Effector memory CD8-positive, alpha-beta T cell (primary cell): ENCODE measurements at regions not wholly inside any gene's neighbourhood (a gene's known extent, or its start where the extent isn't known, plus 50 kb on each side); places are given as distances from the start of the nearest gene placed in this dataset.

ENCODE experiments used
- ATAC-seq: fragments of 150-1000 bp; cut with Tn5 transposase; replicated peaks from 2 replicates; pipeline ENCODE4 v1.10.0; 2021; ENCODE audit warnings: mild to moderate bottlenecking, moderate library complexity
- DNase-seq, 3 experiments: peaks; one replicate each; pipeline ENCODE4 v3.0.0; 2021
- H3K27ac Mint-ChIP-seq, 2 donors: one replicate each; pipeline ENCODE4 v1.8.0; 2022; ENCODE audit warnings: mild to moderate bottlenecking in 2 of 2, mixed read lengths in 2 of 2, moderate library complexity in 2 of 2
- H3K27me3 Mint-ChIP-seq, 2 donors: one replicate each; pipeline ENCODE4 v1.8.0; 2022; ENCODE audit warnings: mixed read lengths in 2 of 2
- H3K36me3 Mint-ChIP-seq: one replicate; pipeline ENCODE4 v1.8.0; 2022; ENCODE audit warnings: mild to moderate bottlenecking, moderate library complexity, mixed read lengths; ENCODE audit not compliant: insufficient read depth
- H3K4me1 Mint-ChIP-seq, 2 donors: one replicate each; pipeline ENCODE4 v1.8.0; 2022; ENCODE audit warnings: low read depth in 2 of 2, mixed read lengths in 2 of 2
- H3K4me3 Mint-ChIP-seq, 2 donors: one replicate each; pipeline ENCODE4 v1.8.0; 2022; ENCODE audit warnings: mild to moderate bottlenecking in 2 of 2, mixed read lengths in 2 of 2, moderate library complexity in 2 of 2
- H3K9me3 Mint-ChIP-seq, 2 donors: one replicate each; pipeline ENCODE4 v1.8.0; 2022; ENCODE audit warnings: mixed read lengths in 2 of 2

DNA sequence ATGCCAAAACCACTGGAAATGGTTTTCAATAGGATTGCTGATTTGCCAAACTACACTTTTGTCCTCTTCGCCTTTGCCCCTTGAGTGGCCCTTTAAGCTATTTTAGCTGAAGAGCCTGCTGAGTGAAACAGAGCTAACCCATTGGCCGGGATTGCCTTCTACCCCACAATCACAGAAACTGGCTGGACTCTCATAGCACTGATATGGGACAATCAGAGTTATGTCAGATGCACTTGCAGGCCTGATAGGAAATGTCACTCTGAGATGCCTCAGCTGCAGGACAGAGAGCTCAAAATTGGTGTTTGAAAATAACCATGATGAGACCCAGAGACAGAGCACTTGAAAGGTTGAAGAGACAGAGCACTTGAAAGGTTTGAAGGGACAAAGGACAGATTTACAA, 354.4 kb downstream of the BRINP2 start:
- no peak for ATAC-seq
- H3K27ac Mint-ChIP-seq: no peak overlapping the region
- H3K36me3 Mint-ChIP-seq: no peaks in the 10 kb centered on the region
- no peak for DNase-seq
- no peak overlapping the region for H3K4me3 Mint-ChIP-seq
- peaks cover 11 to 13% of the 10 kb centered on the region in 2 donors for H3K9me3 Mint-ChIP-seq
- H3K27me3 Mint-ChIP-seq: no peaks in the 10 kb centered on the region
- H3K4me1 Mint-ChIP-seq: no peaks in the 10 kb centered on the region

DNA sequence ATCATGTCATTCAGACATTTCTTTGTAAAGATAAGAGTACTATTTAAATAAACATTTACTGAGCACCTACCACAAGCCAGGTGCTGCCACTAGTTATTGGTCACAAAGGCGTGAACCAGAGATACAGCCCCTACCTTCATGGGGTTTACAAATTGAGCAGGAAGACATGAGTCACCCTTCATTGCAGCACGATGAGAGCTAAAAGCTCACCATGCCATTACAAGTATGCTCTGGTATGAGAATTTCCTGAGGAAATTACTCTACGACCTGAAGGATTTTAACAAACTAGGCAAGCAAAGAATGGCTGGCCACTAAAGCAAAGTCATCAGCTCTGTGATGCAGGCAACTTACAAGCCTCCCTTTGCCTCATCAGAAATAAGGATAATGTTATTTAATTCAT, 346.8 kb downstream of the BRINP2 start:
- Mint-ChIP-seq H3K4me3 (no peak overlapping the region), H3K27ac (no peak overlapping the region), H3K9me3 (peaks cover 13 to 18% of the 10 kb centered on the region in 2 donors), H3K27me3 (no peaks in the 10 kb centered on the region), H3K36me3 (no peaks in the 10 kb centered on the region), H3K4me1 (no peaks in the 10 kb centered on the region)
- ATAC-seq: no peak
- no peak for DNase-seq

DNA sequence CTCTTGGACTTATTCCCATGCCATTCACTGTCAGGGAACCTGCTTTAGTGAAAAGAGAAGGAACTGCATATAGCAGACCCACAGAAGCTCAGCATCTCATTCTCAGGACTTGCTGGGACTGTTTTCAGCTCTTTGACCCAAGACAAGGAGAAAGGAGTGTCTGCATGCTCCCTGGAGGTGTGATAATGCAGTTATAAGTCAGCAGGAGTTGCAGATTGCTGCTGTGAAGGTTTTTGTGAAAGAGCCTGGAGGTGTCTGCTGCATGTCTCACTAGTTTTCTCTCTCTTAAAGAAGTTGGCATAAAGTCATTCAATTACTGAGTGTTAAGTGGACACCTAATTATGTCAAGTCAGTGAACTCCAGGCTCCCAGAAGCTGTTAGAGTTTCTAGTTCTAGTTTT, 343.4 kb downstream of the BRINP2 start:
- Mint-ChIP-seq H3K27me3 (no peaks in the 10 kb centered on the region), H3K9me3 (peaks cover 6 to 11% of the 10 kb centered on the region in 2 donors), H3K4me1 (no peaks in the 10 kb centered on the region), H3K36me3 (no peaks in the 10 kb centered on the region), H3K4me3 (no peak overlapping the region), H3K27ac (no peak overlapping the region)
- DNase-seq (no peak), ATAC-seq (no peak)

DNA sequence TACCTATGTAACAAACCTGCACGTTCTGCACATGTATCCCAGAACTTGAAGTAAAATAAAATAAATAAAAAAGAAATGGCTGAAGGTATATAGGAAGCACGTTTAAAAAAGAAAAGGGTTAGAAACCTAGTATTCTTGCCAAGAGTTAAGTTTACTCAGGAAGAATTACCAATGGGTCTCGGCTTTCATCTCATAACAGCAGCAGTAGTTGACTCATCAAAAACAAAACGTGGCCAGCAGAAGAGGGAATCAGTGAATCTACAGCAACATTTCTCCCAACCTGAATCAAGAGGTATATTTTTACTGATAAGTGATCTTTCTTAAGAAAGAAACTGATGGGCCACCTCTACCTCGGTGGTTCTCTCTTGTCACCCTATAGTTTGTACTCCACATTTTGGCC, 340.3 kb downstream of the BRINP2 start:
- no peak for ATAC-seq
- H3K27ac Mint-ChIP-seq: no peak overlapping the region

DNA sequence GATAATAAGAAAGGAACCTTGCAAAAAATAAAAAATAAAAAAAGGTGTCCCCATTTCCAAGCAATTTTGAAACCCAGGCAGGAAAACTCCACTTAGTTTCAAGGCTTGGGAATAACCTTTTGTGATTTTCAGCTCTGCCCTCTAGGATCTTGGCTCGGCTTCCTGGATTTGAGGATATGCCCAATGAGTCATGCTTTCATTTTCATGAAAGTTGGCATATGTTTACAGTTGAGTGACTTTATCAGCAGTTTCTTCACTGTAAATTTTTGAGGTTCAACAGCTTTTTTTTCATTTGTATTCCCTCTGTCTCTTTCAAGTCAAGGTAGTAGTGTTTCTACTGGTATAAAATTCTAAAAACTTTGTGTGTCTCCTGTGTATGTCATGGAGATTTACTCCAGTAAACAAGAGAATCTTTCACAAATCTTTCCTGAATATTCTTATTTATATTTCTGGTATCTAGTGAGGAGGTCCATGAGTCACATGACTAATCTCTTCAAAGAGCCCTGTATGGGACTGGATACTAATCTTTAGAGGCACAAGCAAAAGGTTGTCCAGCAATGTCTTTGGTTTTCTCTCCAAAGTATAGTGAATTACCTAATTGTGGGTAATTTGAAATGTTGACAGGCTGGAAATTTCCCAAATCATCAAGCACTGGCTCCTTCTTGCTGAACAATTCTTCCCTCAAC, 335.3 kb downstream of the BRINP2 start:
- no peak overlapping the region for H3K4me3 Mint-ChIP-seq
- H3K27me3 Mint-ChIP-seq: no peaks in the 10 kb centered on the region
- H3K4me1 Mint-ChIP-seq: no peaks in the 10 kb centered on the region
- no peak for ATAC-seq
- no peaks in the 10 kb centered on the region for H3K36me3 Mint-ChIP-seq
- H3K27ac Mint-ChIP-seq: no peak overlapping the region
- no peak for DNase-seq
- H3K9me3 Mint-ChIP-seq: peaks cover 8 to 19% of the 10 kb centered on the region in 2 donors

More for the DNA sequence above, 340.3 kb downstream of the BRINP2 start:
- no peaks in the 10 kb centered on the region for H3K4me1 Mint-ChIP-seq
- no peak overlapping the region for H3K4me3 Mint-ChIP-seq
- no peak for DNase-seq
- H3K36me3 Mint-ChIP-seq: no peaks in the 10 kb centered on the region
- H3K27me3 Mint-ChIP-seq: no peaks in the 10 kb centered on the region
- H3K9me3 Mint-ChIP-seq: peaks cover 10 to 12% of the 10 kb centered on the region in 2 donors

DNA sequence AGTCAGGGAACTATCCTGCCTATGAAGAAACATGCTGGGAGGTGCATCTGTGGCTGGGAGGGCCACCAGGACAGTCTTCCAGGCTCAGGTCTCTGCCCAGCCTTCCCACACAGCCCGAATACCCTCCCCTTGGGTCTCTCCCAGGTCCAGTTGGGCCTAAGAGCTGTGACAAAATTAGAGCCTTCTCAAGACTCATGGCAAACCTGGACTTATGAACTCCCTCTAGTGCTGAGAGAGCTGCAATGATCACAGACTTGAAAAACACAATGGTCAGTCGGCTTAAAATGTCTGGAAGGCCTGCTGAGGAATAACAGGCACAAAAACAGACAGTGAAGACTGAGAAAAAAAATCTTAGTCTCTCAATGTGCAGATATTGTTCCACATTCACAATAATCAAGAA, 325.1 kb downstream of the BRINP2 start:
- DNase-seq (no peak), ATAC-seq (no peak)
- Mint-ChIP-seq H3K27ac (no peak overlapping the region), H3K36me3 (no peaks in the 10 kb centered on the region), H3K4me1 (no peaks in the 10 kb centered on the region), H3K9me3 (no peaks in the 10 kb centered on the region), H3K4me3 (no peak overlapping the region), H3K27me3 (no peaks in the 10 kb centered on the region)

DNA sequence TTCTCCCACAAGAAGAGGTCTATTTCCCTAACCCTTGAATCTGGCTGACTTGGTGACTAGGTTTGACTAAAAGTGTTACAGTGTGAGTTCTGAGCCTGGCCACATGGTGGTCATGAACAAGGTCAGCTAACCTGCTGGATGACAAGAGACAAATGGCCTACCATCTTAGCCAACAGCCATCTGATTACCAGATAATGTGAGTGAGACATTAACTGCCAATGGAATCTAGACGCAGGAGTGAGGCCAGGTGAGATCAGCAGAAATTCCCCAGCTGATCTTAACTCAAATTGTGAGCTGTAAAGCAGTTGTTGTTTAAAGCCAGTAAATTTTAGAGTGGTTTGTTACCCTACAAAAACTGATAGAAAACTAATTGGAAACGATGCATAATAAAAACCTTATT, 320.0 kb downstream of the BRINP2 start:
- Mint-ChIP-seq H3K9me3 (peaks cover 7 to 15% of the 10 kb centered on the region in 2 donors), H3K27ac (no peak overlapping the region), H3K36me3 (no peaks in the 10 kb centered on the region), H3K4me3 (no peak overlapping the region), H3K4me1 (no peaks in the 10 kb centered on the region), H3K27me3 (no peaks in the 10 kb centered on the region)
- ATAC-seq (no peak), DNase-seq (no peak)

DNA sequence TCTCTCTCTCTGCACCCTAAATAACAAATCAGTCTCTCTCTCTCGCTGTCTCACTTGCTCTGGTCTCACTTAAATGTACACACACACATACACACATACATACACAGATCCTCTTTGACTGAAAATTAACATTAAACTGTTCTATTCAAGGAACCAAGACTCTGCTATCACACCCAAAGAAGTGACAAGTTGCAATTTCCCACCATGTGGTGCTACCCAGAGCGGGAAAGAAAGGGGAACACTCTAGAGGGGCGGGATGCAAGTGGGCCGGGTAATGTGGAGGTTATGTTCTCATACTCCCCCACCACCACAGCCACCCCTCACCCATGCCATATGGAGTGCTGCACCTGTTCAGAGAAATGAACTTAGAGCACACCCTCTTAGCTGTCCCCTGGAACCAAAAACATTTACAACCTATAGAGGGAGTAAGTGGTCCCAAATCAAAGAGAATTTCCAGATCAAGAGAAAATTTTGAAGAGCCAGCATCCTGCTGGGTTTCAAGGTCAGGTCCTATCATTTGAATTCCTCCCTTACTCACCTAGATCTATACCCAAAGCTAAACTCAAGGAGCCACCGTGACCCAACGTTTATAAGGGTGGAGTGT, 319.4 kb downstream of the BRINP2 start:
- ATAC-seq: no peak
- peaks cover 7 to 15% of the 10 kb centered on the region in 2 donors for H3K9me3 Mint-ChIP-seq
- no peak for DNase-seq
- no peak overlapping the region for H3K27ac Mint-ChIP-seq
- H3K4me3 Mint-ChIP-seq: no peak overlapping the region
- H3K27me3 Mint-ChIP-seq: no peaks in the 10 kb centered on the region
- no peaks in the 10 kb centered on the region for H3K4me1 Mint-ChIP-seq
- H3K36me3 Mint-ChIP-seq: peaks cover 4% of the 10 kb centered on the region

DNA sequence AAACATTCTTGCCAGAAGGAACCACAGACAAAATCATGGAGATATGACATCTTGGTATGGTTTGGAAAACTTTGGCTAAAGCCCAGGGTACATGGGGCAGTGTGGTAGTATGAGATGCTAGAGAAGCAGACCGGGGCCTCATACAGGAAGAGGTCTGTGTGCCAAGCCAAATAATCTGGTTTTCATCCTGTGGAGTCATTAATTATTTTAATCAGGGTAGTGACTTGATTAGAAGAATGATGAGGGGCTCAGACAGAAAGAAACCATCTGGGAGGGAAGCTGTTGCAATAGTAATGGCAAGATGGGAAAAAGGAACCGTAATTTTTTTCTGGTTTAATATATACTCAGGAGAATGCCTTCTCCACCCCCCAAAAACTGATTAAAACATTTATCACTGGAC, 318.0 kb downstream of the BRINP2 start:
- Mint-ChIP-seq H3K9me3 (peaks cover 9 to 15% of the 10 kb centered on the region in 2 donors), H3K27me3 (no peaks in the 10 kb centered on the region), H3K4me1 (no peaks in the 10 kb centered on the region), H3K27ac (no peak overlapping the region), H3K4me3 (no peak overlapping the region), H3K36me3 (peaks cover 4% of the 10 kb centered on the region)
- DNase-seq (no peak), ATAC-seq (no peak)

DNA sequence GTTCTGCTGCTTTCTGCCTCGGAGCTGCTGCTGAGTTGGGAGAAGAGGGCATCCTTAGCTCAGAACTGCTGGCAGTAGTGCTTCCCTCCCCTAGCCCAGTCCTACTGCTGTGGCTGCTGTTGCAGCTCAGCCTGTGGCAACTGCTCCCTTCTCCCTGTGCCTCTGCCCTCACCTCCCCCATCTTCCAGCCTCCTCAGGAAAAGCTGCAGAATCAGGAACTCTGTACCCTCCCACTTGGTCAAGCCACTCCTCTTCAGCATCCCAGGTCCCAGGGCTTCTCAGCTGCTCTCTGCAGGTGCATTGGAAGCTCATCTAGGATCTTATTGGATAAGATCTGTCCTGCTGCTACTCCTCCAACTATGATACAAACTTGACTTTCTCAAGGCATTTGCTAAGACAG, 316.7 kb downstream of the BRINP2 start:
- Mint-ChIP-seq H3K36me3 (peaks cover 4% of the 10 kb centered on the region), H3K9me3 (peaks cover 11 to 18% of the 10 kb centered on the region in 2 donors), H3K27me3 (no peaks in the 10 kb centered on the region), H3K4me1 (no peaks in the 10 kb centered on the region), H3K4me3 (no peak overlapping the region), H3K27ac (no peak overlapping the region)
- DNase-seq: no peak
- ATAC-seq: no peak

DNA sequence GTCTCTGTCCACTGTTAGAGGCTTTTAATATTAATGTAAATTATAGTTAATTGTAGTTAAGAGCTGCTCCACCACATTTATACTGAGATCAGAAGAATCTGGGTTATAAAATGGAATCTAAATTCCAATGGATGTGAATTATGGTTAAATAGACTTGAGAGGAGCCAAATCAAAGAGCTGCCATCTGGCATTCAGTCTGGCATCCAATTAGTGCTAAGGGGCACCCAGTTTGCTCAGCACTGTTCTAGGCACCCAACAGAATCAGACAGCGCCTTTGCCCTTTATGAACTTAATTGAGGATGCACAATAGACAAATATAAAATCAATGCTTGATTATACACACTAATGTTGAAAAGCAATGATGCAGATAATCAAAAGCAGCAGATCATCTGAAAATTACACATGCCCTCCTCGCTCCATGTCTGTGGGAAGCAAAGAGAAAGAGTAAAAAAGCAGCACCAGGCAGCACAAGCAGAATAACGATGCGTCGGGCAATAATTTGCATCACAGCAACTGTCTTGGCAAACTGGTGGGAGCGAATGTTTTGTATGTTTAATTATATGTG, 310.1 kb downstream of the BRINP2 start:
- Mint-ChIP-seq H3K4me3 (no peak overlapping the region), H3K4me1 (no peaks in the 10 kb centered on the region), H3K36me3 (peaks cover 4% of the 10 kb centered on the region), H3K27ac (no peak overlapping the region), H3K9me3 (peaks cover 14 to 18% of the 10 kb centered on the region in 2 donors), H3K27me3 (no peaks in the 10 kb centered on the region)
- no peak for ATAC-seq
- DNase-seq: no peak

DNA sequence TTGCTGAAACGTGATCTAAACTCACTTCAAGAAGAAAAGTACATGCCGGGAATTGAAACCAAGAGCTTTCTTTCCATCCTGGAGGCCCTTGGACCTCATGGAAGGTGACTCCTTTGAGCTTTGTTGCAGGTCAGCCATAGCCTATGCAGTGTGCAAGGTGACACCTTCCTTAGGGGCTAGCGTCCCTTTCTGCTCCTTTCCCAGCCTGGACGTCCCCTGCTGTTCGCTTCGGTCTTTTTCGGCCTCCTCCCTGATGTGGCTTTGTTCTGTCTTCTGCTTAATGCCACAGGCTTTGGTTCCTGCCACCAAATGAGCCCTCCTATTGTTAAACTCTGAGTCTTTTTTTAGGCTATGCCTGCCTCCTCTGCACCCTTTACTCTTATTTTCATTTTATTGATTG, 308.8 kb downstream of the BRINP2 start:
- Mint-ChIP-seq H3K27me3 (no peaks in the 10 kb centered on the region), H3K27ac (no peak overlapping the region), H3K4me3 (no peak overlapping the region), H3K36me3 (no peaks in the 10 kb centered on the region), H3K9me3 (peaks cover 14 to 18% of the 10 kb centered on the region in 2 donors), H3K4me1 (no peaks in the 10 kb centered on the region)
- DNase-seq (no peak), ATAC-seq (no peak)

DNA sequence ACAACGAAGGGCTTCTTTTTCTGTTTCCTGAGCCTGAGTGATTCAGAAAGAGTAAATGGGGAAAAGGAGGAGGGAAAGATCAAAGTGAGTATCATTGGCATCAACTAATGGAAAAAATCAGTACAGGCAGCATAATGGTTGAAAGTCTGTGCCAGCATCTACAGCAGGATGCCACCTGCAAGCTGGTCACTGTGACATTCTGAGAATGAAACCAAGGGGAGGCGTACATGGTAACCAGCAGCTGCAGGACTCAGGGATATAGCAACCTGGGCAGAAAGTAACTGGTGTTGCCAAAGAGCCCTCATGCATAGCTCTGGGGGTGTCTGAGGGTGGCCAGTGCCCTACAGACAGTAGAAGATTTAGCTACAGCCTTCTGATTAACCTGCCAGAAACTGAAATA, 305.9 kb downstream of the BRINP2 start:
- no peak overlapping the region for H3K27ac Mint-ChIP-seq
- H3K4me3 Mint-ChIP-seq: no peak overlapping the region
- DNase-seq (no peak), ATAC-seq (no peak)
- H3K27me3 Mint-ChIP-seq: no peaks in the 10 kb centered on the region
- H3K4me1 Mint-ChIP-seq: no peaks in the 10 kb centered on the region
- H3K36me3 Mint-ChIP-seq: no peaks in the 10 kb centered on the region
- peaks cover 11 to 18% of the 10 kb centered on the region in 2 donors for H3K9me3 Mint-ChIP-seq

DNA sequence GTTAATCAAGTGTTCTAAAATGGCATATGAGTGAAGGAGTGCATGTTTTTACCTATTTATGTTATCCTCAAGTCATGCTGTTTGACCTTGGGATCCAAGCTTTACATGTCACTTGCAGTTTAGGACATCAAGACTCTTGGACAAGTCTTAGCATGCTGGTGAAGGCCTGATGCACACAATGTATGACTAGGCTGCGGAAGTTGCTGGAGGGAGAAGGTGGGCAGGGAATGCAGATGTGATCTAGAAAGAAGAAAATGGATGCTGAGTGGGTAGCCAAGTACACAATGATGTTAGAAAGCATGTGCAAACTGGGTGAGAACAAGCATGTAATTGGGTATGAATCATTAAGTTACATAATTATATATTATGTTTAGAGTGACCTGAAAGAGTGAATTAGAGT, 301.8 kb downstream of the BRINP2 start:
- no peak overlapping the region for H3K4me3 Mint-ChIP-seq
- DNase-seq: no peak
- no peaks in the 10 kb centered on the region for H3K4me1 Mint-ChIP-seq
- H3K36me3 Mint-ChIP-seq: no peaks in the 10 kb centered on the region
- H3K27ac Mint-ChIP-seq: no peak overlapping the region
- peaks cover 4 to 18% of the 10 kb centered on the region in 2 donors for H3K9me3 Mint-ChIP-seq
- ATAC-seq: no peak
- no peaks in the 10 kb centered on the region for H3K27me3 Mint-ChIP-seq
